Upper lobe of left lung (tissue), 4 donors: ENCODE measurements at regions not wholly inside any gene's neighbourhood (a gene's known extent, or its start where the extent isn't known, plus 50 kb on each side); places are given as distances from the start of the nearest gene placed in this dataset.

Experiments used
- CTCF ChIP-seq, 6 experiments: fragments of 450-650 bp in 4 of 6; fragments of 200-600 bp in 2 of 6; sonication (generic) in 2 of 6; IDR thresholded peaks; one replicate each; pipeline ENCODE4 v1.5.1; 2016 to 2019; ENCODE audit warnings: antibody characterized with exemption in 6 of 6
- POLR2A ChIP-seq, 4 donors: fragments of 450-650 bp; IDR thresholded peaks; one replicate each; pipeline ENCODE4 v1.5.1; 2016 to 2017; ENCODE audit warnings: antibody characterized with exemption in 4 of 4, mild to moderate bottlenecking in 2 of 4
- POLR2AphosphoS5 ChIP-seq, 2 donors: sonication (generic); formaldehyde crosslinking; IDR thresholded peaks; one replicate each; pipeline ENCODE4 v1.5.1; 2017; ENCODE audit warnings: antibody characterized with exemption in 2 of 2

GRCh38 chr10:65762311-65762710 is 1163.5 kb upstream of the LRRTM3 start:
- TF ChIP-seq POLR2AphosphoS5 (IDR thresholded peaks at IDR 0.05) (no peak), CTCF (IDR thresholded peaks at IDR 0.05) (no peak), POLR2A (IDR thresholded peaks at IDR 0.05) (no peak)
